Left lung (tissue), 4 donors: ENCODE measurements at regions not wholly inside any gene's neighbourhood (a gene's known extent, or its start where the extent isn't known, plus 50 kb on each side); places are given as distances from the start of the nearest gene placed in this dataset.

ENCODE experiments used
- ATAC-seq: fragments of 200-7000 bp; cut with Tn5 transposase; one replicate; pipeline ENCODE4 v1.9.1; 2020; ENCODE audit warnings: moderate library complexity
- DNase-seq, 4 donors: peaks; one replicate each; pipeline ENCODE4 v3.0.0-alpha.2; 2013 to 2020
- H3K27ac ChIP-seq, 2 donors: fragments of 200-600 bp; sonication (generic) in 1 of 2; one replicate each; pipeline versions ENCODE4 v1.5.0 to v1.8.0; 2020 to 2021
- H3K27me3 ChIP-seq, 2 donors: fragments of 200-600 bp; sonication (generic) in 1 of 2; one replicate each; pipeline versions ENCODE4 v1.5.0 to v1.8.0; 2020 to 2021
- H3K36me3 ChIP-seq, 2 donors: fragments of 200-600 bp; sonication (generic) in 1 of 2; one replicate each; pipeline versions ENCODE4 v1.5.0 to v1.8.0; 2020 to 2021
- H3K4me1 ChIP-seq, 2 donors: fragments of 200-600 bp; one replicate each; pipeline ENCODE4 v1.8.0; 2021
- H3K4me3 ChIP-seq, 2 donors: fragments of 200-600 bp; sonication (generic) in 1 of 2; one replicate each; pipeline versions ENCODE4 v1.5.0 to v1.8.0; 2020 to 2021; ENCODE audit warnings: mild to moderate bottlenecking in 1 of 2
- H3K9me3 ChIP-seq, 2 donors: fragments of 200-600 bp; sonication (generic) in 1 of 2; one replicate each; pipeline versions ENCODE4 v1.5.0 to v1.8.0; 2020 to 2021
- CTCF ChIP-seq, 2 donors: fragments of 200-600 bp; sonication (generic) in 1 of 2; IDR thresholded peaks; one replicate each; pipeline versions ENCODE4 v1.5.0 to v1.8.0; 2021; ENCODE audit warnings: antibody characterized with exemption in 2 of 2
- intact Hi-C, 2 donors: fragments of 100-400 bp; cut with DNase I; formaldehyde crosslinking; loops; one replicate each; pipeline versions ENCODE4 v1.11.2 to v1.14.2; 2022
- donor health status: DM: no; HTN: yes; CAD: no.
- donor health status: DM: no; HTN: no; CAD: no.

GRCh38 chr1:239819756-239820250 lies 271.9 kb upstream of the FMN2 start:
- Histone ChIP-seq H3K27ac (no peak overlapping the region), H3K4me1 (peaks cover 0 to 20% of the 10 kb centered on the region in 2 donors), H3K27me3 (no peaks in the 10 kb centered on the region), H3K4me3 (no peak overlapping the region), H3K9me3 (no peaks in the 10 kb centered on the region), H3K36me3 (no peaks in the 10 kb centered on the region)
- no peak for DNase-seq
- intact Hi-C loops, result no loop called here
- no peak for TF ChIP-seq CTCF (IDR thresholded peaks at IDR 0.05)
- no peak for ATAC-seq

GRCh38 chr1:239823852-239824251 lies 267.8 kb upstream of the FMN2 start:
- Histone ChIP-seq H3K4me3 (no peak overlapping the region), H3K36me3 (no peaks in the 10 kb centered on the region), H3K4me1 (no peaks in the 10 kb centered on the region), H3K9me3 (no peaks in the 10 kb centered on the region), H3K27me3 (no peaks in the 10 kb centered on the region), H3K27ac (no peak overlapping the region)
- TF ChIP-seq CTCF (IDR thresholded peaks at IDR 0.05), result no peak
- intact Hi-C loops, result no loop called here
- no peak for ATAC-seq
- no peak for DNase-seq

GRCh38 chr1:239826211-239826610 lies 265.5 kb upstream of the FMN2 start:
- no peaks in the 10 kb centered on the region for H3K27me3 ChIP-seq
- DNase-seq (no peak), ATAC-seq (no peak)
- H3K4me1 ChIP-seq, result no peaks in the 10 kb centered on the region
- no peak overlapping the region for H3K4me3 ChIP-seq
- no peaks in the 10 kb centered on the region for H3K36me3 ChIP-seq
- no peak for TF ChIP-seq CTCF (IDR thresholded peaks at IDR 0.05)
- H3K27ac ChIP-seq, result no peak overlapping the region
- intact Hi-C loops, result no loop called here
- no peaks in the 10 kb centered on the region for H3K9me3 ChIP-seq

- TF ChIP-seq CTCF (IDR thresholded peaks at IDR 0.05), result no peak
- DNase-seq (no peak), ATAC-seq (no peak)
- Histone ChIP-seq H3K4me3 (no peak overlapping the region), H3K36me3 (no peaks in the 10 kb centered on the region), H3K9me3 (no peaks in the 10 kb centered on the region), H3K27me3 (no peaks in the 10 kb centered on the region), H3K4me1 (no peaks in the 10 kb centered on the region), H3K27ac (no peak overlapping the region)
- intact Hi-C loops, result no loop called here
Observed at GRCh38 chr1:239826736-239827135, 264.9 kb upstream of the FMN2 start.

GRCh38 chr1:239829535-239829934 lies 262.1 kb upstream of the FMN2 start:
- intact Hi-C loops, result no loop called here
- Histone ChIP-seq H3K9me3 (no peaks in the 10 kb centered on the region), H3K27ac (no peak overlapping the region), H3K4me1 (no peaks in the 10 kb centered on the region), H3K36me3 (no peaks in the 10 kb centered on the region), H3K27me3 (no peaks in the 10 kb centered on the region), H3K4me3 (no peak overlapping the region)
- ATAC-seq (no peak), DNase-seq (no peak)
- TF ChIP-seq CTCF (IDR thresholded peaks at IDR 0.05), result no peak
